Activated CD8-positive, alpha-beta T cell treated with anti-CD3 and anti-CD28 coated beads for 36 hours (primary cell): ENCODE measurements at regions not wholly inside any gene's neighbourhood (a gene's known extent, or its start where the extent isn't known, plus 50 kb on each side); places are given as distances from the start of the nearest gene placed in this dataset.
A peak's percentile ranks its signal among the peaks of the same experiment; 100 is the strongest.

Source experiments
- ATAC-seq: fragments of 200-7000 bp; cut with Tn5 transposase; one replicate; pipeline ENCODE4 v1.10.0; 2021; ENCODE audit warnings: mild to moderate bottlenecking, moderate library complexity
- CTCF ChIA-PET: fragments of 350-600 bp; sonication (Branson Sonifier 250); formaldehyde crosslinking; loops from one replicate; lab custom pipeline; 2021; ENCODE audit warnings: antibody characterized with exemption; lab: Charles Lee
- POLR2A ChIA-PET: fragments of 350-600 bp; sonication (Branson Sonifier 250); formaldehyde crosslinking; loops from one replicate; lab custom pipeline; 2021; ENCODE audit warnings: antibody characterized with exemption; lab: Charles Lee
- DNase-seq: peaks from one replicate; pipeline ENCODE4 v3.0.0-alpha.2; 2020
- H3K27ac Mint-ChIP-seq: one replicate; pipeline ENCODE4 v1.8.0; 2021; ENCODE audit warnings: mild to moderate bottlenecking, mixed read lengths
- H3K27me3 Mint-ChIP-seq: one replicate; pipeline ENCODE4 v1.8.0; 2021; ENCODE audit warnings: mixed read lengths
- H3K36me3 Mint-ChIP-seq: one replicate; pipeline ENCODE4 v1.8.0; 2021; ENCODE audit warnings: low read depth, mixed read lengths
- H3K4me1 Mint-ChIP-seq: one replicate; pipeline ENCODE4 v1.8.0; 2021; ENCODE audit warnings: low read depth, mixed read lengths
- H3K4me3 Mint-ChIP-seq: one replicate; pipeline ENCODE4 v1.8.0; 2021; ENCODE audit warnings: mild to moderate bottlenecking, moderate library complexity, mixed read lengths
- H3K9me3 Mint-ChIP-seq: one replicate; pipeline ENCODE4 v1.8.0; 2021; ENCODE audit warnings: mixed read lengths
- CTCF ChIP-seq: fragments of 200-600 bp; IDR thresholded peaks from one replicate; pipeline ENCODE4 v1.8.0; 2022; ENCODE audit warnings: antibody characterized with exemption, mild to moderate bottlenecking
- intact Hi-C: fragments of 100-400 bp; cut with micrococcal nuclease; formaldehyde crosslinking; loops from one replicate; pipeline ENCODE4 v1.10.0; 2022

GRCh38 chr12:5197131-5197530, 153.5 kb downstream of the KCNA5 start:
- H3K27me3 Mint-ChIP-seq, result peaks cover 12% of the 10 kb centered on the region
- intact Hi-C loops, result no loop called here
- DNase-seq (no peak), ATAC-seq (no peak)
- ChIA-PET CTCF (no interaction called here), POLR2A (no interaction called here)
- no peak overlapping the region for H3K27ac Mint-ChIP-seq
- no peaks in the 10 kb centered on the region for H3K4me1 Mint-ChIP-seq
- no peak overlapping the region for H3K4me3 Mint-ChIP-seq
- no peaks in the 10 kb centered on the region for H3K36me3 Mint-ChIP-seq
- no peaks in the 10 kb centered on the region for H3K9me3 Mint-ChIP-seq
- TF ChIP-seq CTCF, result no peak

- intact Hi-C loops, result no loop called here
- Mint-ChIP-seq H3K36me3 (no peaks in the 10 kb centered on the region), H3K4me3 (no peak overlapping the region), H3K9me3 (no peaks in the 10 kb centered on the region), H3K4me1 (no peaks in the 10 kb centered on the region), H3K27me3 (peaks cover 12% of the 10 kb centered on the region), H3K27ac (no peak overlapping the region)
- ATAC-seq (no peak), DNase-seq (no peak)
- POLR2A ChIA-PET, result no interaction called here
- no peak for TF ChIP-seq CTCF
- CTCF ChIA-PET, result no interaction called here
Observed at GRCh38 chr12:5197656-5198055, 154.0 kb downstream of the KCNA5 start.

- ATAC-seq (no peak), DNase-seq (peak; percentile 66)
- Mint-ChIP-seq H3K27ac (no peak overlapping the region), H3K4me3 (no peak overlapping the region), H3K4me1 (no peaks in the 10 kb centered on the region), H3K9me3 (no peaks in the 10 kb centered on the region), H3K27me3 (peaks cover 12% of the 10 kb centered on the region), H3K36me3 (no peaks in the 10 kb centered on the region)
- ChIA-PET CTCF (no interaction called here), POLR2A (no interaction called here)
- intact Hi-C loops, result loop anchor here (10.0 kb wide), 1 partner anchor 244 kb away; no protein-coding TSS in a partner anchor
- peak; percentile 55 for TF ChIP-seq CTCF
Observed at GRCh38 chr12:5200278-5201087, 156.8 kb downstream of the KCNA5 start.

GRCh38 chr12:5201554-5202218, 158.0 kb downstream of the KCNA5 start:
- Mint-ChIP-seq H3K27ac (no peak overlapping the region), H3K27me3 (peaks cover 11% of the 10 kb centered on the region), H3K9me3 (no peaks in the 10 kb centered on the region), H3K4me1 (no peaks in the 10 kb centered on the region), H3K4me3 (no peak overlapping the region), H3K36me3 (no peaks in the 10 kb centered on the region)
- ATAC-seq (no peak), DNase-seq (no peak)
- TF ChIP-seq CTCF, result no peak
- POLR2A ChIA-PET, result no interaction called here
- CTCF ChIA-PET, result no interaction called here
- intact Hi-C loops, result loop anchor here (10.0 kb wide), 1 partner anchor 243 kb away; no protein-coding TSS in a partner anchor

- intact Hi-C loops, result loop anchor here (10.0 kb wide), 1 partner anchor 242 kb away; no protein-coding TSS in a partner anchor
- ATAC-seq (no peak), DNase-seq (no peak)
- no peak for TF ChIP-seq CTCF
- CTCF ChIA-PET, result no interaction called here
- no peaks in the 10 kb centered on the region for H3K36me3 Mint-ChIP-seq
- no peak overlapping the region for H3K4me3 Mint-ChIP-seq
- H3K4me1 Mint-ChIP-seq, result no peaks in the 10 kb centered on the region
- no peak overlapping the region for H3K27ac Mint-ChIP-seq
- H3K9me3 Mint-ChIP-seq, result no peaks in the 10 kb centered on the region
- POLR2A ChIA-PET, result no interaction called here
- peaks cover 11% of the 10 kb centered on the region for H3K27me3 Mint-ChIP-seq
Observed at GRCh38 chr12:5203274-5203673, 159.6 kb downstream of the KCNA5 start.
